ENCODE measurements at regions not wholly inside any gene's neighbourhood (a gene's known extent, or its start where the extent isn't known, plus 50 kb on each side); places are given as distances from the start of the nearest gene placed in this dataset.

DNA sequence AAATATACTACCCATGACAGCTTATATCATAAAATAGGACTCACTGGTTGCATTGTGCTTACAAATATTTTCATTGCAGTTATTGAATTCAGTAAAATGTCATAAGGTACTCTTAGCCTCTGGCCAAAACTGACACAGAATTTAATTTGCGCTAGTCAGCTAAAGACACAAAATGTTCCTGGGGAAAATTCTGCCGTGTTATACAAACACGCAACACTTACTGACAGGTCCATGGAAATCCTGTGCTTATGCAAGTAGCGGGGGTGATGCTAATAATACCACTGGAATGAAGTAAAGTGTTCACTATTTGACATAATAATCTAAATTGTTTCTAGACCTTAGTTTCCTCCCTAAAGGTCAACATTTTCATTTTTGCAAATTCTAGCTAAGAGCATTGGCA, 354.4 kb upstream of the RSPO3 start:
- Histone ChIP-seq H2BK5ac (ENCODE audit: low read depth, low read length, poor library complexity, severe bottlenecking) (no peak overlapping the region), H3K23ac (ENCODE audit: low read length in 2 of 2) (no peak overlapping the region), H2AFZ (ENCODE audit: low read depth, low read length) (no peak overlapping the region), H2AK5ac (ENCODE audit: low read length, severe bottlenecking) (no peak overlapping the region), H3K4me2 (ENCODE audit: low read length, poor library complexity, severe bottlenecking) (no peak overlapping the region), H2BK15ac (ENCODE audit: low read depth, poor library complexity, severe bottlenecking) (no peak overlapping the region), H3K9ac (ENCODE audit: low read length) (no peak overlapping the region), H3K9me3 (ENCODE audit: control insufficient read depth, low read length) (no peaks in the 10 kb centered on the region), H4K91ac (ENCODE audit: low read length) (no peak overlapping the region), H2BK120ac (ENCODE audit: low read depth, low read length) (no peak overlapping the region), H3K79me1 (replicated peaks; ENCODE audit: low read length, poor library complexity, severe bottlenecking) (no peaks in the 10 kb centered on the region), H3K27me3 (ENCODE audit: control insufficient read depth in 1 of 2, insufficient read depth in 1 of 2, low read length in 2 of 2) (peaks cover 0 to 1% of the 10 kb centered on the region in 2 experiments), H3K27ac (ENCODE audit: low read length, poor library complexity, severe bottlenecking) (no peak overlapping the region), H3K14ac (ENCODE audit: low read length in 2 of 2) (no peak overlapping the region), H2BK12ac (ENCODE audit: low read length in 2 of 2) (no peak overlapping the region), H3K4me1 (ENCODE audit: control insufficient read depth, insufficient read depth, low read depth, low read length) (no peaks in the 10 kb centered on the region), H4K8ac (ENCODE audit: low read length) (no peak overlapping the region), H3K18ac (ENCODE audit: low read depth in 1 of 2, low read length in 2 of 2) (no peak overlapping the region), H3K4ac (ENCODE audit: low read depth in 1 of 2, low read length in 2 of 2) (no peak overlapping the region), H3K4me3 (ENCODE audit: insufficient read depth in 1 of 2, low read depth in 1 of 2, low read length in 2 of 2) (no peak overlapping the region), H3K36me3 (ENCODE audit: control insufficient read depth in 1 of 2, insufficient read depth in 2 of 2, low read depth in 1 of 2, low read length in 2 of 2) (no peaks in the 10 kb centered on the region)
- no peak for DNase-seq
- 100% methylated on average over 2 of the region's 4 CpGs for WGBS

DNA sequence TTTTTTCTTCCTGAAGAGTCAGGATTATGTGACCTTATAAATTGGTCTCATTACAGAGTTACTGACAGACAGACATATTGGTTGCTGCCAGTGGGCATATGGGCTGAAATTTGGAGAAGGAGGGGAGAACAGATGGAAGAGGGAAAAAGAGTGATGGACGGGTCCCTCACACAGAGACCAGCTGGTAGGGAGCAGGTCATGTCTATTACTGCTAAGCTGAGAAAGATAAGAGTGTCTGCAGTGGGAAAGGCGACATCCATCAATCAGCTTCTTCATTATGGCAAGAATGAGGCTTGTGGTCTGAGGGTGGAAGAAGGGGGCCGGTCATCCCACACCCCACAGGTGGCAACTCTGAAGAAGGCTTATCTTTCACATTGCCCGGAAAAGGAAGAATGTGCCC, 353.8 kb upstream of the RSPO3 start:
- Histone ChIP-seq H3K4ac (ENCODE audit: low read depth in 1 of 2, low read length in 2 of 2) (no peak overlapping the region), H3K18ac (ENCODE audit: low read depth in 1 of 2, low read length in 2 of 2) (no peak overlapping the region), H3K9ac (ENCODE audit: low read length) (no peak overlapping the region), H3K23ac (ENCODE audit: low read length in 2 of 2) (no peak overlapping the region), H3K27me3 (ENCODE audit: control insufficient read depth in 1 of 2, insufficient read depth in 1 of 2, low read length in 2 of 2) (peaks cover 0 to 3% of the 10 kb centered on the region in 2 experiments), H3K27ac (ENCODE audit: low read length, poor library complexity, severe bottlenecking) (no peak overlapping the region), H3K4me1 (ENCODE audit: control insufficient read depth, insufficient read depth, low read depth, low read length) (no peaks in the 10 kb centered on the region), H2BK15ac (ENCODE audit: low read depth, poor library complexity, severe bottlenecking) (no peak overlapping the region), H3K4me2 (ENCODE audit: low read length, poor library complexity, severe bottlenecking) (no peak overlapping the region), H2BK12ac (ENCODE audit: low read length in 2 of 2) (no peak overlapping the region), H2AK5ac (ENCODE audit: low read length, severe bottlenecking) (no peak overlapping the region), H3K4me3 (ENCODE audit: insufficient read depth in 1 of 2, low read depth in 1 of 2, low read length in 2 of 2) (no peak overlapping the region), H2BK120ac (ENCODE audit: low read depth, low read length) (no peak overlapping the region), H4K91ac (ENCODE audit: low read length) (no peak overlapping the region), H2BK5ac (ENCODE audit: low read depth, low read length, poor library complexity, severe bottlenecking) (no peak overlapping the region), H4K8ac (ENCODE audit: low read length) (no peak overlapping the region), H3K9me3 (ENCODE audit: control insufficient read depth, low read length) (no peaks in the 10 kb centered on the region), H2AFZ (ENCODE audit: low read depth, low read length) (no peak overlapping the region), H3K14ac (ENCODE audit: low read length in 2 of 2) (no peak overlapping the region), H3K36me3 (ENCODE audit: control insufficient read depth in 1 of 2, insufficient read depth in 2 of 2, low read depth in 1 of 2, low read length in 2 of 2) (no peaks in the 10 kb centered on the region), H3K79me1 (replicated peaks; ENCODE audit: low read length, poor library complexity, severe bottlenecking) (no peaks in the 10 kb centered on the region)
- WGBS: 49% methylated on average over 4 of the region's 4 CpGs
- no peak for DNase-seq

DNA sequence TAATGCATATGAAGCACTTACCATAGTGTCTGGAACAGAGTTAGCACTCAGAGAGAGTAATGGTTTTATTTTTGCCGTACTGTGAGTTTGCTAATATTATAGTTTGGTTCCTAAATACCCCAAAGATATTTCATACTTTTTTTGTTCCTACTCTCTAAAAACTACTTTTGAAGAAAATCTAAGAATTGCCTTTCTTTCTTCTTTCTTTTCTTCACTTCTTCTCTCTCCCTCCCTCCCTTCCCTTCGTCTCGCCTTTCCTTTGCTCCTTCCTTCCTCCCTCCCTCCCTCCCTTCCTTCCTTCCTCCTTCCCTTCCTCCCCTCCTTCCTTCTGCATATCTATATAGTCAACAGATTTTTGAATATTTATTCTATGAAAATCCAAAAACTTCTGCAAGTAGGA, 351.7 kb upstream of the RSPO3 start:
- Histone ChIP-seq H2BK15ac (ENCODE audit: low read depth, poor library complexity, severe bottlenecking) (no peak overlapping the region), H3K4ac (ENCODE audit: low read depth in 1 of 2, low read length in 2 of 2) (no peak overlapping the region), H3K9ac (ENCODE audit: low read length) (no peak overlapping the region), H3K18ac (ENCODE audit: low read depth in 1 of 2, low read length in 2 of 2) (no peak overlapping the region), H2AK5ac (ENCODE audit: low read length, severe bottlenecking) (no peak overlapping the region), H2BK12ac (ENCODE audit: low read length in 2 of 2) (no peak overlapping the region), H3K27me3 (ENCODE audit: control insufficient read depth in 1 of 2, insufficient read depth in 1 of 2, low read length in 2 of 2) (peaks cover 0 to 3% of the 10 kb centered on the region in 2 experiments), H2BK120ac (ENCODE audit: low read depth, low read length) (no peak overlapping the region), H3K4me3 (ENCODE audit: insufficient read depth in 1 of 2, low read depth in 1 of 2, low read length in 2 of 2) (no peak overlapping the region), H3K4me2 (ENCODE audit: low read length, poor library complexity, severe bottlenecking) (no peak overlapping the region), H3K27ac (ENCODE audit: low read length, poor library complexity, severe bottlenecking) (no peak overlapping the region), H4K8ac (ENCODE audit: low read length) (no peak overlapping the region), H3K23ac (ENCODE audit: low read length in 2 of 2) (no peak overlapping the region), H3K14ac (ENCODE audit: low read length in 2 of 2) (no peak overlapping the region), H2AFZ (ENCODE audit: low read depth, low read length) (no peak overlapping the region), H3K36me3 (ENCODE audit: control insufficient read depth in 1 of 2, insufficient read depth in 2 of 2, low read depth in 1 of 2, low read length in 2 of 2) (no peaks in the 10 kb centered on the region), H3K4me1 (ENCODE audit: control insufficient read depth, insufficient read depth, low read depth, low read length) (no peaks in the 10 kb centered on the region), H3K79me1 (replicated peaks; ENCODE audit: low read length, poor library complexity, severe bottlenecking) (no peaks in the 10 kb centered on the region), H3K9me3 (ENCODE audit: control insufficient read depth, low read length) (no peaks in the 10 kb centered on the region), H2BK5ac (ENCODE audit: low read depth, low read length, poor library complexity, severe bottlenecking) (no peak overlapping the region), H4K91ac (ENCODE audit: low read length) (no peak overlapping the region)
- no peak for DNase-seq
- WGBS: 80% methylated on average over 1 of the region's 3 CpGs

DNA sequence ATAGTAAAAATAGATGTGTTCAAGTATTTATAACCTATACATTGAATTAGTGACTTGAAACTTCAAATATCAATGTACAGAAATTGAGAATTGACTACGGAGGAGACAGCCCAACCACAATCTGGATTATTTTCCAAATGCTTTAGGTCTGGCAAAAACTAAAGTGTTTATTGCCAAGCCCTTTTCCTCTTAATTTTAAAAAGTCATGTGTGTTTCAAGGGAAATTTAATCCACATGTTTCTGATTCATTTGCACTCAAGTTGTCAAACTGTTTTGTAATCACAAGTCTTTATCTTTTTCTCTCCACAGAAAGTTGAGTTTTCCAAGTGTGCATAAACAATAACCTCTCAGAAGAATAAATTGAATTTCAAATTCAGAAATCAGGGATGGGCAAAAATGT, 350.8 kb upstream of the RSPO3 start:
- DNase-seq: no peak
- Histone ChIP-seq H3K14ac (ENCODE audit: low read length in 2 of 2) (no peak overlapping the region), H3K4me3 (ENCODE audit: insufficient read depth in 1 of 2, low read depth in 1 of 2, low read length in 2 of 2) (no peak overlapping the region)

More for the DNA sequence above, 350.8 kb upstream of the RSPO3 start:
- H3K27ac ChIP-seq (ENCODE audit: low read length, poor library complexity, severe bottlenecking): no peak overlapping the region
- 80% methylated on average over 1 of the region's 1 CpG for WGBS
- no peak overlapping the region for H3K4ac ChIP-seq (ENCODE audit: low read depth in 1 of 2, low read length in 2 of 2)
- no peak overlapping the region for H2BK15ac ChIP-seq (ENCODE audit: low read depth, poor library complexity, severe bottlenecking)
- H2BK5ac ChIP-seq (ENCODE audit: low read depth, low read length, poor library complexity, severe bottlenecking): no peak overlapping the region
- H3K79me1 ChIP-seq (replicated peaks; ENCODE audit: low read length, poor library complexity, severe bottlenecking): no peaks in the 10 kb centered on the region
- no peak overlapping the region for H2AFZ ChIP-seq (ENCODE audit: low read depth, low read length)
- H3K27me3 ChIP-seq (ENCODE audit: control insufficient read depth in 1 of 2, insufficient read depth in 1 of 2, low read length in 2 of 2): peaks cover 0 to 3% of the 10 kb centered on the region in 2 experiments
- no peak overlapping the region for H2BK120ac ChIP-seq (ENCODE audit: low read depth, low read length)
- H3K4me1 ChIP-seq (ENCODE audit: control insufficient read depth, insufficient read depth, low read depth, low read length): no peaks in the 10 kb centered on the region
- H2BK12ac ChIP-seq (ENCODE audit: low read length in 2 of 2): no peak overlapping the region
- H3K4me2 ChIP-seq (ENCODE audit: low read length, poor library complexity, severe bottlenecking): no peak overlapping the region
- H3K23ac ChIP-seq (ENCODE audit: low read length in 2 of 2): no peak overlapping the region
- no peak overlapping the region for H3K9ac ChIP-seq (ENCODE audit: low read length)
- H3K36me3 ChIP-seq (ENCODE audit: control insufficient read depth in 1 of 2, insufficient read depth in 2 of 2, low read depth in 1 of 2, low read length in 2 of 2): no peaks in the 10 kb centered on the region
- H4K91ac ChIP-seq (ENCODE audit: low read length): no peak overlapping the region
- H3K18ac ChIP-seq (ENCODE audit: low read depth in 1 of 2, low read length in 2 of 2): no peak overlapping the region
- H4K8ac ChIP-seq (ENCODE audit: low read length): no peak overlapping the region
- no peaks in the 10 kb centered on the region for H3K9me3 ChIP-seq (ENCODE audit: control insufficient read depth, low read length)
- no peak overlapping the region for H2AK5ac ChIP-seq (ENCODE audit: low read length, severe bottlenecking)

All from mesenchymal stem cell (in vitro differentiated cells and primary cell).